ENCODE measurements at regions not wholly inside any gene's neighbourhood (a gene's known extent, or its start where the extent isn't known, plus 50 kb on each side); places are given as distances from the start of the nearest gene placed in this dataset.

GRCh38 chr16:79697562-79698112 lies 97.1 kb upstream of the MAF start:
- in situ Hi-C loops (cut with HindIII; ENCODE audit: low pct_ligation_motif_present, low pct_unique_long_range_greater_than_20kb, low sequenced_read_pairs): no loop called here

GRCh38 chr16:79691007-79691406 lies 90.5 kb upstream of the MAF start:
- in situ Hi-C loops (cut with HindIII; ENCODE audit: low pct_ligation_motif_present, low pct_unique_long_range_greater_than_20kb, low sequenced_read_pairs): no loop called here
- no peak for DNase-seq

More at GRCh38 chr16:79697562-79698112, 97.1 kb upstream of the MAF start:
- no peak for DNase-seq

GRCh38 chr16:79690159-79690558 lies 89.6 kb upstream of the MAF start:
- no peak for DNase-seq
- in situ Hi-C loops (cut with HindIII; ENCODE audit: low pct_ligation_motif_present, low pct_unique_long_range_greater_than_20kb, low sequenced_read_pairs): no loop called here

- in situ Hi-C loops (cut with HindIII; ENCODE audit: low pct_ligation_motif_present, low pct_unique_long_range_greater_than_20kb, low sequenced_read_pairs): no loop called here
- no peak for DNase-seq
These were observed 87.0 kb upstream of the MAF start for GRCh38 chr16:79687249-79688130.

GRCh38 chr16:79685871-79686270 lies 85.3 kb upstream of the MAF start:
- in situ Hi-C loops (cut with HindIII; ENCODE audit: low pct_ligation_motif_present, low pct_unique_long_range_greater_than_20kb, low sequenced_read_pairs): no loop called here
- no peak for DNase-seq

- in situ Hi-C loops (cut with HindIII; ENCODE audit: low pct_ligation_motif_present, low pct_unique_long_range_greater_than_20kb, low sequenced_read_pairs): no loop called here
These were observed 78.8 kb upstream of the MAF start for GRCh38 chr16:79679334-79679733.

GRCh38 chr16:79677799-79678530 lies 77.4 kb upstream of the MAF start:
- in situ Hi-C loops (cut with HindIII; ENCODE audit: low pct_ligation_motif_present, low pct_unique_long_range_greater_than_20kb, low sequenced_read_pairs): no loop called here
- no peak for DNase-seq

More at GRCh38 chr16:79679334-79679733, 78.8 kb upstream of the MAF start:
- DNase-seq: no peak

GRCh38 chr16:79673635-79674034 lies 73.1 kb upstream of the MAF start:
- no peak for DNase-seq
- in situ Hi-C loops (cut with HindIII; ENCODE audit: low pct_ligation_motif_present, low pct_unique_long_range_greater_than_20kb, low sequenced_read_pairs): no loop called here

- in situ Hi-C loops (cut with HindIII; ENCODE audit: low pct_ligation_motif_present, low pct_unique_long_range_greater_than_20kb, low sequenced_read_pairs): no loop called here
These were observed 72.0 kb upstream of the MAF start for GRCh38 chr16:79672524-79672923.

GRCh38 chr16:79668502-79668901 lies 68.0 kb upstream of the MAF start:
- in situ Hi-C loops (cut with HindIII; ENCODE audit: low pct_ligation_motif_present, low pct_unique_long_range_greater_than_20kb, low sequenced_read_pairs): no loop called here

More at GRCh38 chr16:79672524-79672923, 72.0 kb upstream of the MAF start:
- DNase-seq: no peak

GRCh38 chr16:79665970-79666369 lies 65.4 kb upstream of the MAF start:
- no peak for DNase-seq
- in situ Hi-C loops (cut with HindIII; ENCODE audit: low pct_ligation_motif_present, low pct_unique_long_range_greater_than_20kb, low sequenced_read_pairs): no loop called here

More at GRCh38 chr16:79668502-79668901, 68.0 kb upstream of the MAF start:
- no peak for DNase-seq

- in situ Hi-C loops (cut with HindIII; ENCODE audit: low pct_ligation_motif_present, low pct_unique_long_range_greater_than_20kb, low sequenced_read_pairs): no loop called here
- DNase-seq: no peak
These were observed 63.9 kb upstream of the MAF start for GRCh38 chr16:79664407-79664806.

GRCh38 chr16:79662669-79663313 lies 62.3 kb upstream of the MAF start:
- in situ Hi-C loops (cut with HindIII; ENCODE audit: low pct_ligation_motif_present, low pct_unique_long_range_greater_than_20kb, low sequenced_read_pairs): no loop called here
- no peak for DNase-seq

- no peak for DNase-seq
- in situ Hi-C loops (cut with HindIII; ENCODE audit: low pct_ligation_motif_present, low pct_unique_long_range_greater_than_20kb, low sequenced_read_pairs): no loop called here
These were observed 61.6 kb upstream of the MAF start for GRCh38 chr16:79662122-79662521.

GRCh38 chr16:79661578-79661977 lies 61.0 kb upstream of the MAF start:
- DNase-seq: no peak
- in situ Hi-C loops (cut with HindIII; ENCODE audit: low pct_ligation_motif_present, low pct_unique_long_range_greater_than_20kb, low sequenced_read_pairs): no loop called here

- in situ Hi-C loops (cut with HindIII; ENCODE audit: low pct_ligation_motif_present, low pct_unique_long_range_greater_than_20kb, low sequenced_read_pairs): no loop called here
These were observed 58.8 kb upstream of the MAF start for GRCh38 chr16:79659344-79659743.

GRCh38 chr16:79658301-79659033 lies 57.9 kb upstream of the MAF start:
- in situ Hi-C loops (cut with HindIII; ENCODE audit: low pct_ligation_motif_present, low pct_unique_long_range_greater_than_20kb, low sequenced_read_pairs): no loop called here

More at GRCh38 chr16:79659344-79659743, 58.8 kb upstream of the MAF start:
- no peak for DNase-seq

GRCh38 chr16:79656553-79657115 lies 56.1 kb upstream of the MAF start:
- in situ Hi-C loops (cut with HindIII; ENCODE audit: low pct_ligation_motif_present, low pct_unique_long_range_greater_than_20kb, low sequenced_read_pairs): no loop called here
- DNase-seq: no peak

More at GRCh38 chr16:79658301-79659033, 57.9 kb upstream of the MAF start:
- peak; percentile 71 for DNase-seq

All from ACHN (cell line).